ENCODE measurements at regions not wholly inside any gene's neighbourhood (a gene's known extent, or its start where the extent isn't known, plus 50 kb on each side); places are given as distances from the start of the nearest gene placed in this dataset.

DNA sequence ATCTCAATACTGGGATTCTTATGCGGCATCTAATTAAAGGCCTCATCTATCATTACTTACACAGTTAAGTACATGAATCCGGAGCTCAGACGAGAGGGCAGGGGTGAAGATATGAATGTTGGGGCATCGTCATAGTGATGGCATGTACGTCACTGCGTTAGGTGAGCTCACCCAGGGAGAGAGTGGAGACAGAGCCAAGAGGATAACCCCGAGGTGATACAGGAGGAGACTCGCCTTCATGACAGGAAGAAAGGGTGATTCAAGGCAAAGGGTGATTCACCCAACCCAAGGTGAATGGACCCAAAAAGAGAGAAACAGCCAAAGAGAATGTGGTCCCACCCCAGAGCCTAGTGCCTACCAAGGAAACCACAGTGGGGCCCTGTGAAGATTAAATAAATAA is 132.9 kb upstream of the BLID start:
- no peaks in the 10 kb centered on the region for H3K79me2 ChIP-seq (ENCODE audit: control insufficient read depth, insufficient read depth, low read length)
- POLR2A ChIA-PET, result no interaction called here
- in situ Hi-C loops (cut with MboI), result no loop called here
- no peak overlapping the region for H3K4me3 ChIP-seq
- DNase-seq (ENCODE audit: extremely low read depth in 1 of 4, low spot score in 3 of 4) (no peak), ATAC-seq (no peak), FAIRE-seq (no peak)
- H3K36me3 ChIP-seq (ENCODE audit: control insufficient read depth, insufficient read depth, low read length), result no peaks in the 10 kb centered on the region
- no peak overlapping the region for H2AFZ ChIP-seq (ENCODE audit: low read depth, low read length)
- WGBS (ENCODE audit: insufficient coverage, low coverage, missing lambda C conversion rate), result under 1% methylated on average over 8 of the region's 8 CpGs
- no peak overlapping the region for H3K27ac ChIP-seq (ENCODE audit: extremely low read depth, low read depth, low read length)
- intact Hi-C loops (cut with micrococcal nuclease), result no loop called here
- H3K9me1 ChIP-seq (ENCODE audit: control insufficient read depth, insufficient read depth, low read length), result no peaks in the 10 kb centered on the region
- no peaks in the 10 kb centered on the region for H4K20me1 ChIP-seq (replicated peaks; ENCODE audit: control insufficient read depth, insufficient read depth, low read length)
- H3K9ac ChIP-seq (ENCODE audit: insufficient read depth in 1 of 2, low read depth in 2 of 2, low read length in 2 of 2), result no peak overlapping the region
- no TSS peak for BruUV-seq (replicated peaks)
- no peaks in the 10 kb centered on the region for H3K4me1 ChIP-seq (replicated peaks in 1 of 2; ENCODE audit: control insufficient read depth in 2 of 2, insufficient read depth in 2 of 2, low read length in 2 of 2)
- CTCF ChIA-PET (ENCODE audit: low intra/inter-chr PET ratio), result no interaction called here
- H3K27me3 ChIP-seq (ENCODE audit: control insufficient read depth in 2 of 2, insufficient read depth in 2 of 2, low read length in 2 of 2), result no peaks in the 10 kb centered on the region
- no peak overlapping the region for H3K4me2 ChIP-seq (ENCODE audit: insufficient read depth, low read length)
- H3K9me3 ChIP-seq (replicated peaks; ENCODE audit: control insufficient read depth, insufficient read depth, low read depth, low read length), result no peaks in the 10 kb centered on the region
- TF ChIP-seq, protein P1, sequence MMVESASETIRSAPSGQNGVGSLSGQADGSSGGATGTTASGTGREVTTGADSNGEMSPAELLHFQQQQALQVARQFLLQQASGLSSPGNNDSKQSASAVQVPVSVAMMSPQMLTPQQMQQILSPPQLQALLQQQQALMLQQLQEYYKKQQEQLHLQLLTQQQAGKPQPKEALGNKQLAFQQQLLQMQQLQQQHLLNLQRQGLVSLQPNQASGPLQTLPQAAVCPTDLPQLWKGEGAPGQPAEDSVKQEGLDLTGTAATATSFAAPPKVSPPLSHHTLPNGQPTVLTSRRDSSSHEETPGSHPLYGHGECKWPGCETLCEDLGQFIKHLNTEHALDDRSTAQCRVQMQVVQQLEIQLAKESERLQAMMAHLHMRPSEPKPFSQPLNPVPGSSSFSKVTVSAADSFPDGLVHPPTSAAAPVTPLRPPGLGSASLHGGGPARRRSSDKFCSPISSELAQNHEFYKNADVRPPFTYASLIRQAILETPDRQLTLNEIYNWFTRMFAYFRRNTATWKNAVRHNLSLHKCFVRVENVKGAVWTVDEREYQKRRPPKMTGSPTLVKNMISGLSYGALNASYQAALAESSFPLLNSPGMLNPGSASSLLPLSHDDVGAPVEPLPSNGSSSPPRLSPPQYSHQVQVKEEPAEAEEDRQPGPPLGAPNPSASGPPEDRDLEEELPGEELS (CRISPR knock-in tag; IDR thresholded peaks at IDR 0.05; ENCODE audit: borderline replicate concordance), result no peak
- TF ChIP-seq TEAD1 (CRISPR knock-in tag; IDR thresholded peaks at IDR 0.05) (no peak), WHSC1 (IDR thresholded peaks at IDR 0.05; ENCODE audit: low read length) (no peak), TAF7 (tag; IDR thresholded peaks at IDR 0.05) (no peak), LARP7 (IDR thresholded peaks at IDR 0.05) (no peak), RBM17 (IDR thresholded peaks at IDR 0.05; ENCODE audit: borderline replicate concordance, low read depth, low read length) (no peak)
- TF ChIP-seq, protein P2, sequence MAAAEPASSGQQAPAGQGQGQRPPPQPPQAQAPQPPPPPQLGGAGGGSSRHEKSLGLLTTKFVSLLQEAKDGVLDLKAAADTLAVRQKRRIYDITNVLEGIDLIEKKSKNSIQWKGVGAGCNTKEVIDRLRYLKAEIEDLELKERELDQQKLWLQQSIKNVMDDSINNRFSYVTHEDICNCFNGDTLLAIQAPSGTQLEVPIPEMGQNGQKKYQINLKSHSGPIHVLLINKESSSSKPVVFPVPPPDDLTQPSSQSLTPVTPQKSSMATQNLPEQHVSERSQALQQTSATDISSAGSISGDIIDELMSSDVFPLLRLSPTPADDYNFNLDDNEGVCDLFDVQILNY (CRISPR knock-in tag; IDR thresholded peaks at IDR 0.05), result no peak
- TF ChIP-seq, protein P3, sequence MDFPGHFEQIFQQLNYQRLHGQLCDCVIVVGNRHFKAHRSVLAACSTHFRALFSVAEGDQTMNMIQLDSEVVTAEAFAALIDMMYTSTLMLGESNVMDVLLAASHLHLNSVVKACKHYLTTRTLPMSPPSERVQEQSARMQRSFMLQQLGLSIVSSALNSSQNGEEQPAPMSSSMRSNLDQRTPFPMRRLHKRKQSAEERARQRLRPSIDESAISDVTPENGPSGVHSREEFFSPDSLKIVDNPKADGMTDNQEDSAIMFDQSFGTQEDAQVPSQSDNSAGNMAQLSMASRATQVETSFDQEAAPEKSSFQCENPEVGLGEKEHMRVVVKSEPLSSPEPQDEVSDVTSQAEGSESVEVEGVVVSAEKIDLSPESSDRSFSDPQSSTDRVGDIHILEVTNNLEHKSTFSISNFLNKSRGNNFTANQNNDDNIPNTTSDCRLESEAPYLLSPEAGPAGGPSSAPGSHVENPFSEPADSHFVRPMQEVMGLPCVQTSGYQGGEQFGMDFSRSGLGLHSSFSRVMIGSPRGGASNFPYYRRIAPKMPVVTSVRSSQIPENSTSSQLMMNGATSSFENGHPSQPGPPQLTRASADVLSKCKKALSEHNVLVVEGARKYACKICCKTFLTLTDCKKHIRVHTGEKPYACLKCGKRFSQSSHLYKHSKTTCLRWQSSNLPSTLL (IDR thresholded peaks at IDR 0.05), result no peak

All from K562 (cell line).